Calu3 (cell line): ENCODE measurements at regions not wholly inside any gene's neighbourhood (a gene's known extent, or its start where the extent isn't known, plus 50 kb on each side); places are given as distances from the start of the nearest gene placed in this dataset.

Source experiments
- BruUV-seq: library from RNA; stranded (reverse); fragments of 400-500 nt; replicated peaks from 2 replicates; lab custom pipeline; 2021; lab: Mats Ljungman, UMichigan
- CTCF ChIA-PET: fragments of 300-600 bp; sonication (Branson Sonifier 250); formaldehyde crosslinking; loops from one replicate; lab custom pipeline; 2022; ENCODE audit warnings: antibody characterized with exemption; lab: Charles Lee
- DNase-seq: peaks from one replicate; pipeline ENCODE4 v3.0.0; 2022
- H3K27ac Mint-ChIP-seq: one replicate; pipeline ENCODE4 v1.8.0; 2022; ENCODE audit warnings: mixed read lengths; ENCODE audit not compliant: unreplicated experiment
- H3K27me3 Mint-ChIP-seq: one replicate; pipeline ENCODE4 v1.8.0; 2022; ENCODE audit warnings: mixed read lengths; ENCODE audit not compliant: unreplicated experiment
- H3K36me3 Mint-ChIP-seq: one replicate; pipeline ENCODE4 v1.8.0; 2022; ENCODE audit warnings: mild to moderate bottlenecking, moderate library complexity, mixed read lengths; ENCODE audit not compliant: insufficient read depth, unreplicated experiment
- H3K4me1 Mint-ChIP-seq: one replicate; pipeline ENCODE4 v1.8.0; 2022; ENCODE audit warnings: mild to moderate bottlenecking, low read depth, mixed read lengths; ENCODE audit not compliant: unreplicated experiment
- H3K4me3 Mint-ChIP-seq: one replicate; pipeline ENCODE4 v1.8.0; 2022; ENCODE audit warnings: mild to moderate bottlenecking, low read depth, moderate library complexity, mixed read lengths; ENCODE audit not compliant: unreplicated experiment
- H3K9me3 Mint-ChIP-seq: one replicate; pipeline ENCODE4 v1.8.0; 2022; ENCODE audit warnings: low read depth, mixed read lengths; ENCODE audit not compliant: unreplicated experiment
- CTCF ChIP-seq: fragments of 200-600 bp; IDR thresholded peaks from one replicate; pipeline ENCODE4 v1.8.0; 2022; ENCODE audit warnings: antibody characterized with exemption; ENCODE audit not compliant: unreplicated experiment
- intact Hi-C: fragments of 100-400 bp; cut with micrococcal nuclease; formaldehyde crosslinking; loops from one replicate; pipeline ENCODE4 v1.10.0; 2022; ENCODE audit not compliant: unreplicated experiment

GRCh38 chr21:20257052-20257740 is 741.0 kb upstream of the NCAM2 start:
- no peak for TF ChIP-seq CTCF
- Mint-ChIP-seq H3K27ac (no peak overlapping the region), H3K4me1 (no peaks in the 10 kb centered on the region), H3K36me3 (no peaks in the 10 kb centered on the region), H3K4me3 (no peak overlapping the region), H3K27me3 (no peaks in the 10 kb centered on the region), H3K9me3 (peaks cover 8% of the 10 kb centered on the region)
- DNase-seq = no peak
- no TSS peak for BruUV-seq
- CTCF ChIA-PET = no interaction called here
- intact Hi-C loops = no loop called here

DNA sequence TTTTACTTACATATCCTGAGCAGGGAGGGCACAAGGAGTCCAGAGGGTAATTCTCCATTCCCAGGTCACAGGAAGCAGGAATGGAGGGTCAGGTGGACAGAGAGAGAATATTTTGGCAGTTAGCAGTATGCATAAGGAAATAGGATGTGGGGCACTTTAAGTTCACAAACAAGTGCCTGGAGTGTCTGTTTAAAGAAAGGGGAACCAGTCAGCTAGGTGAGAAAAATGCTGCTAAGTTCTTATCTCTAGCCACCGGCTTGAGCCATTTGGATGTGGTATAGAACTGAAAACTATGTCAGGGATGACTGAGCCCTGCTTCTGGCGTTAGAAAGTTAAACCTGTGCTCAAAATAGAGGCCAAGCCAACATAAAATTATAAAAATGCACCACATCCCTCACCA is 739.7 kb upstream of the NCAM2 start:
- BruUV-seq = no TSS peak
- H3K9me3 Mint-ChIP-seq = peaks cover 8% of the 10 kb centered on the region
- DNase-seq = no peak
- no peaks in the 10 kb centered on the region for H3K4me1 Mint-ChIP-seq
- no peaks in the 10 kb centered on the region for H3K36me3 Mint-ChIP-seq
- no peaks in the 10 kb centered on the region for H3K27me3 Mint-ChIP-seq
- CTCF ChIA-PET = interaction anchor here (0.6 kb wide), 1 partner anchor 1786 kb away, joined by 3 read pairs; no protein-coding TSS in a partner anchor
- intact Hi-C loops = no loop called here
- no peak overlapping the region for H3K4me3 Mint-ChIP-seq
- no peak for TF ChIP-seq CTCF
- no peak overlapping the region for H3K27ac Mint-ChIP-seq

DNA sequence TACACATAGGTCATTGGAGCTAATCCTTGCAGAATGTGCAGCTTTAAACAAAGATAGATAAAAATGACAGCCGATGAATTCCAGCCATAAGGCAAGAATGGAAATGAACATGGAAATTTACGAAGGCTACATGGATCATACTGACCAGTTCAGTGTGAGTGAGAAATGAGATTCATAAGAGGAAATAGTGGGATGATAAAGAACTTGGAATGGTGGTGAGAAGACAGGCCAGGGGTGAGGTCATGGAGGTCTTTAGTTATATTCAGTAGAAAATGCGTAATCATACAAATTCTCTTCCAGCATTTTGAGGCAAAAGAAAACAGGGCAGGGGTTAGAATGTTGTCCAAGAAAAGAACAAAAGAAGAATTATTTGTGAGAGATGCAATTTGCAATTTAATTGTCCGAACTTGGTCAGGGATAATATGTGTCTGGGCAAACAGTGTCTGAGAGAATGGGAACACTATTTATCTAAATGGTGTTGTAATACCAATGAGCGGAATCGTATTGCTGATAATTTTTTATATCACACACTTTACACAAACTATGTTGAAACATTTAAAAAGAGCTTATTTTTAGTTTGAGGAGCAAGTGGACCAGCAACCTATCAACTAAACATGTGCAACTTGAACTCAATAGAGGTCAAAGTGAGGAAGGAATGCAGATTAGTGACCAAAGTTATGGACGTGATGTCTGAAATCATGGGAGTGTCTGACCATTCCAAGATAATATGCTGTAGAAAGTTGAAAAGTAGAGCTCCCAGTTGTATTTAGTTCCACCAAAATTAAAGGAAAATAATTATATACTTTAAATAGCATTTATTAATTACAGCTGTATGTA is 739.0 kb upstream of the NCAM2 start:
- Mint-ChIP-seq H3K4me3 (no peak overlapping the region), H3K27ac (no peak overlapping the region), H3K27me3 (no peaks in the 10 kb centered on the region), H3K9me3 (peaks cover 8% of the 10 kb centered on the region), H3K4me1 (no peaks in the 10 kb centered on the region), H3K36me3 (no peaks in the 10 kb centered on the region)
- CTCF ChIA-PET = no interaction called here
- no peak for TF ChIP-seq CTCF
- intact Hi-C loops = no loop called here
- no TSS peak for BruUV-seq
- DNase-seq = no peak

GRCh38 chr21:20260124-20260523 is 738.1 kb upstream of the NCAM2 start:
- CTCF ChIA-PET = no interaction called here
- no peak for DNase-seq
- intact Hi-C loops = no loop called here
- Mint-ChIP-seq H3K4me1 (no peaks in the 10 kb centered on the region), H3K9me3 (peaks cover 8% of the 10 kb centered on the region), H3K27ac (no peak overlapping the region), H3K27me3 (no peaks in the 10 kb centered on the region), H3K4me3 (no peak overlapping the region), H3K36me3 (no peaks in the 10 kb centered on the region)
- BruUV-seq = no TSS peak
- no peak for TF ChIP-seq CTCF
